RWPE2 (cell line): ENCODE measurements at regions not wholly inside any gene's neighbourhood (a gene's known extent, or its start where the extent isn't known, plus 50 kb on each side); places are given as distances from the start of the nearest gene placed in this dataset.

Source experiments
- ATAC-seq: fragments of 200-7000 bp; cut with Tn5 transposase; 3 replicates; pipeline ENCODE4 v1.9.1; 2021; ENCODE audit warnings: low read depth
- DNase-seq: peaks from one replicate; pipeline ENCODE4 v3.0.0-alpha.2; 2020; ENCODE audit warnings: low spot score
- H3K27ac ChIP-seq: fragments of 450-650 bp; 2 replicates; pipeline ENCODE4 v1.5.1; 2017; ENCODE audit warnings: mild to moderate bottlenecking; ENCODE audit not compliant: poor library complexity, severe bottlenecking
- H3K27me3 ChIP-seq: fragments of 250-450 bp; sonication (Bioruptor Pico); 2 replicates; pipeline ENCODE4 v1.5.1; 2021; ENCODE audit warnings: mild to moderate bottlenecking, moderate library complexity; ENCODE audit not compliant: insufficient read depth, poor library complexity, severe bottlenecking
- H3K36me3 ChIP-seq: fragments of 250-450 bp; sonication (Bioruptor Pico); 2 replicates; pipeline ENCODE4 v1.5.1; 2020; ENCODE audit warnings: low read depth, mild to moderate bottlenecking, moderate library complexity
- H3K4me1 ChIP-seq: fragments of 250-450 bp; sonication (Bioruptor Pico); 2 replicates; pipeline ENCODE4 v1.5.1; 2021; ENCODE audit warnings: mild to moderate bottlenecking, moderate library complexity; ENCODE audit not compliant: insufficient read depth, poor library complexity, severe bottlenecking
- H3K4me3 ChIP-seq: fragments of 250-450 bp; sonication (Bioruptor Pico); 2 replicates; pipeline ENCODE4 v1.5.1; 2021; ENCODE audit warnings: mild to moderate bottlenecking, moderate library complexity; ENCODE audit not compliant: severe bottlenecking
- H3K9me3 ChIP-seq: fragments of 250-450 bp; sonication (Bioruptor Pico); 2 replicates; pipeline ENCODE4 v1.5.1; 2021; ENCODE audit warnings: mild to moderate bottlenecking, moderate library complexity; ENCODE audit not compliant: severe bottlenecking
- CTCF ChIP-seq: fragments of 450-650 bp; IDR thresholded peaks from one replicate; pipeline ENCODE4 v1.5.1; 2017; ENCODE audit warnings: mild to moderate bottlenecking, moderate library complexity; ENCODE audit not compliant: poor library complexity, severe bottlenecking

- TF ChIP-seq CTCF: no peak
- H3K36me3 ChIP-seq: no peaks in the 10 kb centered on the region
- no peak overlapping the region for H3K4me3 ChIP-seq
- H3K9me3 ChIP-seq: no peaks in the 10 kb centered on the region
- peaks cover 13% of the 10 kb centered on the region for H3K4me1 ChIP-seq
- DNase-seq (no peak), ATAC-seq (no peak)
- no peak overlapping the region for H3K27ac ChIP-seq
- H3K27me3 ChIP-seq: no peaks in the 10 kb centered on the region
Measured at GRCh38 chr3:178396318-178396717, 139.9 kb upstream of the KCNMB2 start.

GRCh38 chr3:178397202-178397601, 139.0 kb upstream of the KCNMB2 start:
- Histone ChIP-seq H3K4me3 (no peak overlapping the region), H3K27ac (no peak overlapping the region), H3K9me3 (no peaks in the 10 kb centered on the region), H3K27me3 (no peaks in the 10 kb centered on the region), H3K36me3 (no peaks in the 10 kb centered on the region), H3K4me1 (peaks cover 13% of the 10 kb centered on the region)
- no peak for TF ChIP-seq CTCF
- no peak for ATAC-seq
- no peak for DNase-seq

GRCh38 chr3:178397836-178398235, 138.4 kb upstream of the KCNMB2 start:
- no peak overlapping the region for H3K27ac ChIP-seq
- ATAC-seq: no peak

GRCh38 chr3:178404961-178405360, 131.3 kb upstream of the KCNMB2 start:
- no peak overlapping the region for H3K27ac ChIP-seq
- no peaks in the 10 kb centered on the region for H3K9me3 ChIP-seq
- no peaks in the 10 kb centered on the region for H3K4me1 ChIP-seq
- H3K4me3 ChIP-seq: no peak overlapping the region
- ATAC-seq: no peak
- no peaks in the 10 kb centered on the region for H3K36me3 ChIP-seq
- no peaks in the 10 kb centered on the region for H3K27me3 ChIP-seq
- TF ChIP-seq CTCF: no peak
- no peak for DNase-seq

More at GRCh38 chr3:178397836-178398235, 138.4 kb upstream of the KCNMB2 start:
- Histone ChIP-seq H3K9me3 (no peaks in the 10 kb centered on the region), H3K4me1 (peaks cover 8% of the 10 kb centered on the region), H3K27me3 (no peaks in the 10 kb centered on the region), H3K4me3 (no peak overlapping the region), H3K36me3 (no peaks in the 10 kb centered on the region)
- no peak for TF ChIP-seq CTCF
- no peak for DNase-seq

- DNase-seq (no peak), ATAC-seq (no peak)
- no peak for TF ChIP-seq CTCF
- Histone ChIP-seq H3K4me3 (no peak overlapping the region), H3K9me3 (no peaks in the 10 kb centered on the region), H3K36me3 (no peaks in the 10 kb centered on the region), H3K4me1 (no peaks in the 10 kb centered on the region), H3K27ac (no peak overlapping the region), H3K27me3 (no peaks in the 10 kb centered on the region)
Measured at GRCh38 chr3:178405531-178405930, 130.7 kb upstream of the KCNMB2 start.
